Hepatocyte (in vitro differentiated cells): ENCODE measurements at regions not wholly inside any gene's neighbourhood (a gene's known extent, or its start where the extent isn't known, plus 50 kb on each side); places are given as distances from the start of the nearest gene placed in this dataset.
"Not testable (repeated sequence)": the region's sequence is repeated elsewhere in the genome, so short reads cannot be mapped to it uniquely, and the experiment has no call there.

ENCODE experiments used
- CTCF ChIP-seq: fragments of 200-600 bp; sonication (generic); IDR thresholded peaks from 2 replicates; pipeline ENCODE4 v1.5.1; 2016; ENCODE audit warnings: antibody characterized with exemption, mild to moderate bottlenecking; ENCODE audit not compliant: poor library complexity
- EZH2 ChIP-seq: fragments of 200-600 bp; sonication (generic); IDR thresholded peaks from 2 replicates; pipeline ENCODE4 v1.6.1; 2016; ENCODE audit warnings: antibody characterized with exemption, mild to moderate bottlenecking, borderline replicate concordance

- not testable (repeated sequence) for TF ChIP-seq CTCF, EZH2
These were observed 67.8 kb upstream of the ETV3 start for GRCh38 chr1:157205982-157206381.
